Omental fat pad (tissue), 3 donors: ENCODE measurements at regions not wholly inside any gene's neighbourhood (a gene's known extent, or its start where the extent isn't known, plus 50 kb on each side); places are given as distances from the start of the nearest gene placed in this dataset.
A peak's percentile ranks its signal among the peaks of the same experiment; 100 is the strongest.
"Not testable (repeated sequence)": the region's sequence is repeated elsewhere in the genome, so short reads cannot be mapped to it uniquely, and the experiment has no call there.

Experiments
- ATAC-seq: fragments of 150-250 bp; one replicate; pipeline ENCODE4 v1.9.1; 2016; ENCODE audit warnings: mild to moderate bottlenecking, moderate library complexity; ENCODE audit not compliant: low FRiP score
- DNase-seq: peaks from one replicate; pipeline ENCODE4 v3.0.0-alpha.2; 2019; ENCODE audit warnings: low spot score
- CTCF ChIP-seq, 3 donors: fragments of 450-650 bp; IDR thresholded peaks; one replicate each; pipeline ENCODE4 v1.5.1; 2016 to 2017; ENCODE audit warnings: antibody characterized with exemption in 3 of 3, mild to moderate bottlenecking in 3 of 3, moderate library complexity in 2 of 3

- DNase-seq, result no peak
- TF ChIP-seq CTCF (IDR thresholded peaks at IDR 0.05), result no peak
- no peak for ATAC-seq
Observed at GRCh38 chr2:7384773-7385349, 467.6 kb downstream of the RNF144A start.

- DNase-seq, ATAC-seq: not testable (repeated sequence)
Observed at GRCh38 chr2:7390311-7390710, 473.1 kb downstream of the RNF144A start.

- ATAC-seq (peak; percentile 64), DNase-seq (no peak)
- no peak for TF ChIP-seq CTCF (IDR thresholded peaks at IDR 0.05)
Observed at GRCh38 chr2:7392076-7392787, 475.0 kb downstream of the RNF144A start.

- no peak for DNase-seq
- ATAC-seq, result no peak
Observed at GRCh38 chr2:7394195-7394594, 477.0 kb downstream of the RNF144A start.

GRCh38 chr2:7400628-7401027 lies 483.4 kb downstream of the RNF144A start:
- TF ChIP-seq CTCF (IDR thresholded peaks at IDR 0.05), result no peak
- DNase-seq (no peak), ATAC-seq (no peak)

More at GRCh38 chr2:7394195-7394594, 477.0 kb downstream of the RNF144A start:
- TF ChIP-seq CTCF (IDR thresholded peaks at IDR 0.05), result no peak

- no peak for TF ChIP-seq CTCF (IDR thresholded peaks at IDR 0.05)
- ATAC-seq, result no peak
- DNase-seq, result no peak
Observed at GRCh38 chr2:7403092-7403775, 486.0 kb downstream of the RNF144A start.

GRCh38 chr2:7405861-7406715 lies 488.9 kb downstream of the RNF144A start:
- DNase-seq, result no peak
- no peak for TF ChIP-seq CTCF (IDR thresholded peaks at IDR 0.05)
- no peak for ATAC-seq
